Activated T-helper 1 cell treated with anti-CD3 and anti-CD28 coated beads, Interleukin-2, amount 50 U/mL, for 16 hours (primary cell): ENCODE measurements at regions not wholly inside any gene's neighbourhood (a gene's known extent, or its start where the extent isn't known, plus 50 kb on each side); places are given as distances from the start of the nearest gene placed in this dataset.

Experiments
- DNase-seq, 2 donors: peaks; one replicate each; pipeline ENCODE4 v3.0.0-alpha.2; 2020; ENCODE audit warnings: low read depth in 1 of 2, low spot score in 1 of 2

DNA sequence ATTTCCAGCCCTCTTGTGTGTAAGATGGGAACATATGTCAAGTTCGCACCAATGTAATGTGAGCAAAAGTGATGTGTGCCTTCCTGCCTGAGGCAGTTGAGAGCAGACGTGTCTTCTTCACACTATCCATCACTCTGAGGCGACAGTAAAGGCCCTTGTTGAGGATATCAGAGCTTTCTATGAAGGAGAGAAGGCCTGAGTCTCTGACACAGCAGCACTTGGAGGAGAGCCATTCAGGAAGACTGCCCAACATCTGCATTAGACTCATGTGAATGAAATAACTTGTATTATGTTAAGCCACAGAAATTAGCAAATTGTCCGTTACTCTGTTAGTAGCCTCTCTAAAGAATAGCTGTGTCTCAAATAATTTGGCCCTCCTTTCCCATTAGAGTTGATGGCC, 108.8 kb upstream of the CCDC54 start:
- no peak for DNase-seq

GRCh38 chr3:107269136-107269535, 108.1 kb upstream of the CCDC54 start:
- no peak for DNase-seq

- no peak for DNase-seq
These were observed 105.4 kb upstream of the CCDC54 start for GRCh38 chr3:107271787-107272387.

DNA sequence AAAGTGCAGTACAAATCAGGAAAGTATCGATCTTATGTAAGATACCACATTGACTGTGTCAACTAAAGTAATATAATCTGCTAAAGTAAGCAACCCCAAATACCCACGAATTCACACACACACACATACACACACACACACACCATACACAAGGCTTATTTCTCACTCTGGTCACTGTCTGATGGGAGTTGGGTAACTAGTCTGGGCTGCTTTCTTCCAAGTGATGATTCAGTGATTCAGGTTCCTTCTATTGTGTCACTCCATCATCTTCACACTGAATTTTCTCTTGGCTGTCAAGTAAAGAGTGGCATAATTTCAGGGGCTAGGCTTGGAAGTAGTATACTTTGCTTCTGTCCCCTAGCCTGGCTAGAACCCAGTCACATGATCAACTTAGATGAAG, 104.8 kb upstream of the CCDC54 start:
- DNase-seq, result no peak

DNA sequence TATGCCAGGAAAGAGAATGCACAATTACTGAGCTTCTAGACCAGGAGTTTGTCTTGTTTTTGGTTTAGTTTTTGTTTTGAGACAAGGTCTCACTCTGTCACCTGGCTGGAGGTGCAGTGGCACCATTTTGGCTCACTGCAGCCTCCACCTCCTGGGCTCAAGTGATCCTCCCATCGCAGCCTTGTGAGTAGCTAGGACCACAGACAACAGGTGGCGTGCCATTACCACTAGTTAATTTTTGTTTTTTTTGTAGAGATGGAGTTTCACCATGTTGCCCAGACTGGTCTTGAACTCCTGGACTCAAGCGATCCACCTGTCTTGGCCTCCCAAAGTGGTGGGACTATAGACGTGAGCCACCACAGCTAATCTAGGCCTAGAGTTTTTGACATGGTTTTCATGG, 104.4 kb upstream of the CCDC54 start:
- no peak for DNase-seq

GRCh38 chr3:107273771-107274170, 103.5 kb upstream of the CCDC54 start:
- no peak for DNase-seq

GRCh38 chr3:107275511-107275910, 101.7 kb upstream of the CCDC54 start:
- no peak for DNase-seq

DNA sequence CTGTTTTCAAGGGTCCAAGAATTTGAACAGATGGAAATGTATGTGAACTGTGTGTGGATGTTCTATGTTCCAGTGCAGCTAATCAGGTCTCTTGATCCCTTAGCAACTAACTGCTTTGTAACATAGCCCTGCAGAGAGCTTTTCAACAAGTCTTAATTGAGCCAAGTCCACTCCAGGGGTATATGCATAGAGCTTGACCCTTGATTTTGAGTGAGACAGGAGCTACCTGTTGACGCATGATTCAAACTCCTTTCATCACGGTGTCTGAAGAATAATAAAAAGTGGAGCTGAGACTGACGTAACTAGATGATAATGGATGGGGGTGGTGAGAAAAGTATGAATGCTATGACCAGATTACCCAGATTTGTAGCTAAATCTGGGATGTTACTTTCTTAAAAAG, 93.3 kb upstream of the CCDC54 start:
- no peak for DNase-seq

DNA sequence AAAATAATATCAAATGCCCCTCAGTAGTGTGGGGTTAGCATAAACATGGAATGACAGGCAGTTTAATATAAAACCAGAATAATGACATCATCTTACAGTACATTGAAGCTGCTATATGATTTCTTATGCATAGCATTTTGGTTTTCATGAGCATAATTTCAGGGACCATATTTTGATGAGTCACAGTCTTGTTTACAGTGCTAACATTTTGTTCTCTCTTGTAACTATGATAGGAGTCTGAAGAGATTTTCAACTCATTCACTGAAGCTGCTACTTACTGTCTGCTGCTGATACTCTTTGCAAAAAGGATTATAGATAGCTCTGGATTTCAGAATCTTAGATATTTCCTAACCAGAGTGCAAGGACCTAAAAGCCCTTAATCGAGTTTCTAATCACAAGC, 92.6 kb upstream of the CCDC54 start:
- DNase-seq, result no peak

GRCh38 chr3:107285197-107285596, 92.0 kb upstream of the CCDC54 start:
- DNase-seq, result no peak

- DNase-seq, result no peak
These were observed 87.9 kb upstream of the CCDC54 start for GRCh38 chr3:107289354-107289753.

DNA sequence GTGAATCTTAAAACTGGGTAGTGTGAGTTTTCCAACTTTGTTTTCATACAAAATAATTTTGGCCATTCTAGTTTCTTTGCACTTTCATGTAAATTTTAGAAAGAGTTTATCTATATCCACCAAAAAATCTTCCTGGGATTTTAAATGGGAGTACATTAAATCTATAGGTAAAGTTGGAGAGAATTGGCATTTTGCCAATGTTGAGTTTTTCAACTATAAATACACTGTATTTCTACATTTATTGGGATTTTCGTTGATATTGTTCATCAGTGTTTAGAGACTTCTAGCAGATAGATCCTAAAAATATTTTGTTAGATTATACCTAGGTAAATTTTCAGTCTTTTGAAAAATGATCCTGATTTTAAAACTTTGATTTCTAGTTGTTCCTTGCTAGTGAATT, 83.1 kb upstream of the CCDC54 start:
- no peak for DNase-seq

GRCh38 chr3:107297597-107297996, 79.6 kb upstream of the CCDC54 start:
- no peak for DNase-seq

DNA sequence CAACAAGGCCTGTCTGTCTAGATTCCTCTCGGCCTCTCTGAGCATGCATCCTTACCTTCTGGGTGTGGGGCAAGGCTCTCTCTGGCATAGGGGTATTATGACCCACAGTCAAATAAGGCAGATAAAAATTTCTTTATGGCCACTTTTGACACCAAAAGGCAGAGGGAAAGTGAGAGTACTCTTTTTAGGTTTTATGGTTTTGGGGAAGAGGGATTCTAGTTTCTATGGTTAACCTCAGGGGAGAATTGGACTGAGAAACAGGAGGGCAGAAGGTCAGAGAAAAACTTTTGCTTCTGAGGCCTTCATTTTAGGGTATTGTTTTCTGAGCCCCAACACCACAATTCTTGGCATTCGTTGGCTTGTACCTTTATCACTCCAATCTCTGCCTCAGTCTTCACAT, 70.0 kb upstream of the CCDC54 start:
- DNase-seq, result no peak

GRCh38 chr3:107308716-107309115, 68.5 kb upstream of the CCDC54 start:
- no peak for DNase-seq

DNA sequence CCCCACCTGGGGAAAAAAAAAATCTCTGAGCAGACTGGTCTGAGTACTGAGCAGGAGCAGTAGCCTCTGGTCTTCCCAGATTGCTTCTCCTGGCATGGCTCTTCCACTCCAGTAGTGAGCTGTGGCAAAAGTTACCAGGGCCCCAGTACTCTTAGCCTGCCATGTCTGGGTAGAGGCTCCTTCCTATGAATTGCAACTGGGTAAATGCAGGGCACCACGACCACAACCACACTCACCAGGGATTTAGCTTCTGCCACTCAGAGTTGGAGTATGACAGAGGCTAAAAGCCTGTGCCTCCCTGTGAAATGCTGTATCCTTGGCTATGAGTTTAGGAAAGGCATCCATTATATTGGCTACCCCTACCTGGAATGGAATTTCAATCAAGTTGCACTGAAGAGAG, 67.9 kb upstream of the CCDC54 start:
- no peak for DNase-seq

GRCh38 chr3:107313711-107314110, 63.5 kb upstream of the CCDC54 start:
- no peak for DNase-seq

DNA sequence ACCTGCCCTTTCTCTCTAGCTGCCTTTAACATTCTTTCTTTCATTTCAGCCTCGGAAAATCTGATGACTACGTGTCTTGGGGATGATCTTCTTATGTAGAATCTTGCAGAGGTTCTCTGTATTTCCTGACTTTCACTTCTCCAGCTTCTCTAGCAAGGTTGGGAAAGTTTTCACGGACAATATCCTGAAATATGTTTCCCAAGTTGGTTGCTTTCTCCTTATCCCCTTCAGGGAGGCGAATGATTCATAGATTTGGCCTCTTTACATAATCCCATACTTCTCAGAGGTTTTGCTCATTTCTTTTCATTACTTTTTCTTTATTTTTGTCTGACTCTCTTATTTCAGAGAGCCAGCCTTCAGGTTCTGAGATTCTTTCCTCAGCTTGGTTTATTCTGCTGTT, 62.1 kb upstream of the CCDC54 start:
- DNase-seq, result no peak

DNA sequence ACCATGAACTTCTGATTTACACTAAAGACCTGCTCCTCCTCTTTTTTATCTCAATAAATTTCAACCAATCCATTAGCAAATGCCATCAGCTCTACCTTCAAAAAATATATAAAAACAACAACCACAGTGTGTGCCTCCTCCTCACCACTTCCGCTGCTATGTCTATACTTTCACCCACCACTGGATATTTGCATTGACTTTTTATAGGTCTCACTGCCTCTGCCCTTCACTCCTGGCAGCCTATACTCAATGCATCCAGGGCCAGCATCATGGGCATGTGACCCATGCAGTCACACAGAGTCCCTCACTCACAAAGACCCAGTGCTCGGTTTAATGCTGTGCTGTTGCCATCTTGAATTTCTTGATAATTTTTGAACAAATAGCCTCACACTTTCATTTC, 53.5 kb upstream of the CCDC54 start:
- DNase-seq, result no peak

- DNase-seq, result no peak
These were observed 51.8 kb upstream of the CCDC54 start for GRCh38 chr3:107325446-107325845.
